Ishikawa (cell line): ENCODE measurements at regions not wholly inside any gene's neighbourhood (a gene's known extent, or its start where the extent isn't known, plus 50 kb on each side); places are given as distances from the start of the nearest gene placed in this dataset.

Experiments
- CEBPB ChIP-seq: IDR thresholded peaks from 2 replicates; pipeline ENCODE4 v1.6.1; 2012
- CREB1 ChIP-seq: IDR thresholded peaks from 2 replicates; pipeline ENCODE4 v1.6.1; 2012; ENCODE audit warnings: low read depth
- EGR1 ChIP-seq: IDR thresholded peaks from 2 replicates; pipeline ENCODE4 v1.6.1; 2012
- EP300 ChIP-seq: IDR thresholded peaks from 2 replicates; pipeline ENCODE4 v1.6.1; 2012; ENCODE audit warnings: borderline replicate concordance
- FOXM1 ChIP-seq: IDR thresholded peaks from 2 replicates; pipeline ENCODE4 v1.6.1; 2012; ENCODE audit warnings: low read depth, borderline replicate concordance
- MAX ChIP-seq: IDR thresholded peaks from 2 replicates; pipeline ENCODE4 v1.6.1; 2012
- NFIC ChIP-seq: IDR thresholded peaks from 2 replicates; pipeline ENCODE4 v1.6.1; 2012
- RAD21 ChIP-seq: IDR thresholded peaks from 2 replicates; pipeline ENCODE4 v1.6.1; 2012; ENCODE audit warnings: low read depth
- REST ChIP-seq: IDR thresholded peaks from 2 replicates; pipeline ENCODE4 v1.6.1; 2012; ENCODE audit warnings: low read depth, mild to moderate bottlenecking
- TAF1 ChIP-seq: IDR thresholded peaks from 2 replicates; pipeline ENCODE4 v1.6.1; 2012; ENCODE audit warnings: low read depth, mild to moderate bottlenecking
- TCF12 ChIP-seq: IDR thresholded peaks from 2 replicates; pipeline ENCODE4 v1.6.1; 2012; ENCODE audit warnings: low read depth
- TEAD4 ChIP-seq: IDR thresholded peaks from 2 replicates; pipeline ENCODE4 v1.6.1; 2012
- USF1 ChIP-seq: IDR thresholded peaks from 2 replicates; pipeline ENCODE4 v1.6.1; 2012
- YY1 ChIP-seq: IDR thresholded peaks from 2 replicates; pipeline ENCODE4 v1.6.1; 2012; ENCODE audit warnings: low read depth
- ZBTB7A ChIP-seq: IDR thresholded peaks from 2 replicates; pipeline ENCODE4 v1.6.1; 2012; ENCODE audit warnings: low read depth

GRCh38 chr5:32505756-32506155 is 61.2 kb upstream of the ZFR start:
- TF ChIP-seq NFIC = no peak
- TF ChIP-seq YY1 = no peak
- no peak for TF ChIP-seq MAX
- TF ChIP-seq FOXM1 = no peak
- no peak for TF ChIP-seq TEAD4
- TF ChIP-seq ZBTB7A = no peak
- TF ChIP-seq EGR1 = no peak
- TF ChIP-seq REST = no peak
- no peak for TF ChIP-seq CEBPB
- no peak for TF ChIP-seq TCF12
- no peak for TF ChIP-seq USF1
- no peak for TF ChIP-seq TAF1
- no peak for TF ChIP-seq EP300
- TF ChIP-seq RAD21 = no peak
- no peak for TF ChIP-seq CREB1

- TF ChIP-seq TCF12 (no peak), TAF1 (no peak), TEAD4 (no peak), NFIC (no peak), YY1 (no peak), FOXM1 (no peak), REST (no peak), ZBTB7A (no peak), MAX (no peak)
Observed at GRCh38 chr5:32504989-32505596, 60.6 kb upstream of the ZFR start.

- no peak for TF ChIP-seq TAF1
- no peak for TF ChIP-seq CREB1
- no peak for TF ChIP-seq RAD21
- no peak for TF ChIP-seq YY1
- TF ChIP-seq TEAD4 = no peak
- TF ChIP-seq MAX = no peak
- no peak for TF ChIP-seq FOXM1
- no peak for TF ChIP-seq ZBTB7A
- no peak for TF ChIP-seq CEBPB
- TF ChIP-seq USF1 = no peak
- no peak for TF ChIP-seq EGR1
- no peak for TF ChIP-seq NFIC
Observed at GRCh38 chr5:32504329-32504988, 59.9 kb upstream of the ZFR start.

GRCh38 chr5:32503261-32503660 is 58.7 kb upstream of the ZFR start:
- no peak for TF ChIP-seq RAD21
- no peak for TF ChIP-seq TAF1
- no peak for TF ChIP-seq EP300
- no peak for TF ChIP-seq ZBTB7A
- no peak for TF ChIP-seq REST
- TF ChIP-seq CEBPB = no peak
- no peak for TF ChIP-seq EGR1
- no peak for TF ChIP-seq FOXM1
- no peak for TF ChIP-seq TEAD4
- TF ChIP-seq NFIC = no peak
- no peak for TF ChIP-seq CREB1
- TF ChIP-seq USF1 = no peak
- TF ChIP-seq TCF12 = no peak
- no peak for TF ChIP-seq YY1
- no peak for TF ChIP-seq MAX
